ENCODE measurements at regions not wholly inside any gene's neighbourhood (a gene's known extent, or its start where the extent isn't known, plus 50 kb on each side); places are given as distances from the start of the nearest gene placed in this dataset.

DNA sequence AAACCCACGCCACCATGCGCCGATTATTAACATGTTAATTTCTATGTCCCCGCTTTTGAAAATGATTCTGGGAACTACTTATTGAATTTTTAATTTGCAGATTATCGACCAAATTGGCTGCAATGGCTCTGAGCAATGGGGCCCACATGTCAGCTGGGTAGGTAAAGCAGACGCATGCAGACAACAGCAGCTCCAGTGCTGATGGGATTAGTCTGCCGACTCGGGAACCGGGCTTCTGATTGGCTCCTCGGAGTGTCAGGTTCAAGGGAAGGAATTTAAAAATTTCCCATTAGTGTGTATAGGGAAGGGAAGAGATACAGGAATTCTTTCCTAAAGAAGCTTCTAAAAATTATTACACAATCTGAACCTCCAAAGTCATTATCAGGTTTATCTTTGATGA, 77.4 kb upstream of the PPARGC1A start:
- H3K9me3 Mint-ChIP-seq, result peaks cover 11% of the 10 kb centered on the region; the same call in 1 of the 2 replicates
- no peak overlapping the region for H3K27ac Mint-ChIP-seq
- no peaks in the 10 kb centered on the region for H3K27me3 Mint-ChIP-seq (ENCODE audit: low read depth)
- DNase-seq (ENCODE audit: low spot score) (no peak), ATAC-seq (peak; percentile 41)
- CTCF ChIA-PET, result interaction anchor here (0.6 to 3.6 kb wide), 13 partner anchors 13 to 452 kb away, joined by 3 to 37 read pairs (median 4); partner anchors contain the start of gene PPARGC1A
- POLR2A ChIA-PET, result no interaction called here
- no peak for TF ChIP-seq FOXJ3 (CRISPR knock-in tag; IDR thresholded peaks at IDR 0.05; ENCODE audit: borderline replicate concordance)
- TF ChIP-seq, protein P1, sequence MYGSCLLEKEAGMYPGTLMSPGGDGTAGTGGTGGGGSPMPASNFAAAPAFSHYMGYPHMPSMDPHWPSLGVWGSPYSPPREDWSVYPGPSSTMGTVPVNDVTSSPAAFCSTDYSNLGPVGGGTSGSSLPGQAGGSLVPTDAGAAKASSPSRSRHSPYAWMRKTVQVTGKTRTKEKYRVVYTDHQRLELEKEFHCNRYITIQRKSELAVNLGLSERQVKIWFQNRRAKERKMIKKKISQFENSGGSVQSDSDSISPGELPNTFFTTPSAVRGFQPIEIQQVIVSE (CRISPR knock-in tag; IDR thresholded peaks at IDR 0.05; ENCODE audit: borderline replicate concordance), result no peak
- no peak for TF ChIP-seq ZNF396 (CRISPR knock-in tag; IDR thresholded peaks at IDR 0.05; ENCODE audit: borderline replicate concordance)
- TF ChIP-seq, protein P2, sequence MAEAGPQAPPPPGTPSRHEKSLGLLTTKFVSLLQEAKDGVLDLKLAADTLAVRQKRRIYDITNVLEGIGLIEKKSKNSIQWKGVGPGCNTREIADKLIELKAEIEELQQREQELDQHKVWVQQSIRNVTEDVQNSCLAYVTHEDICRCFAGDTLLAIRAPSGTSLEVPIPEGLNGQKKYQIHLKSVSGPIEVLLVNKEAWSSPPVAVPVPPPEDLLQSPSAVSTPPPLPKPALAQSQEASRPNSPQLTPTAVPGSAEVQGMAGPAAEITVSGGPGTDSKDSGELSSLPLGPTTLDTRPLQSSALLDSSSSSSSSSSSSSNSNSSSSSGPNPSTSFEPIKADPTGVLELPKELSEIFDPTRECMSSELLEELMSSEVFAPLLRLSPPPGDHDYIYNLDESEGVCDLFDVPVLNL (CRISPR knock-in tag; IDR thresholded peaks at IDR 0.05; ENCODE audit: borderline replicate concordance, low read depth), result no peak
- TF ChIP-seq ESRRA (CRISPR knock-in tag; IDR thresholded peaks at IDR 0.05; ENCODE audit: borderline replicate concordance), result no peak
- TF ChIP-seq, protein P3, sequence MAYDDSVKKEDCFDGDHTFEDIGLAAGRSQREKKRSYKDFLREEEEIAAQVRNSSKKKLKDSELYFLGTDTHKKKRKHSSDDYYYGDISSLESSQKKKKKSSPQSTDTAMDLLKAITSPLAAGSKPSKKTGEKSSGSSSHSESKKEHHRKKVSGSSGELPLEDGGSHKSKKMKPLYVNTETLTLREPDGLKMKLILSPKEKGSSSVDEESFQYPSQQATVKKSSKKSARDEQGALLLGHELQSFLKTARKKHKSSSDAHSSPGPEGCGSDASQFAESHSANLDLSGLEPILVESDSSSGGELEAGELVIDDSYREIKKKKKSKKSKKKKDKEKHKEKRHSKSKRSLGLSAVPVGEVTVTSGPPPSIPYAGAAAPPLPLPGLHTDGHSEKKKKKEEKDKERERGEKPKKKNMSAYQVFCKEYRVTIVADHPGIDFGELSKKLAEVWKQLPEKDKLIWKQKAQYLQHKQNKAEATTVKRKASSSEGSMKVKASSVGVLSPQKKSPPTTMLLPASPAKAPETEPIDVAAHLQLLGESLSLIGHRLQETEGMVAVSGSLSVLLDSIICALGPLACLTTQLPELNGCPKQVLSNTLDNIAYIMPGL (CRISPR knock-in tag; IDR thresholded peaks at IDR 0.05), result no peak
- no peak for TF ChIP-seq MXD4 (CRISPR knock-in tag; IDR thresholded peaks at IDR 0.05; ENCODE audit: borderline replicate concordance)
- no peak for TF ChIP-seq TEAD4 (CRISPR knock-in tag; IDR thresholded peaks at IDR 0.05)
- TF ChIP-seq ZNF138 (CRISPR knock-in tag; conservative IDR thresholded peaks at IDR 0.05), result no peak
- no peak for TF ChIP-seq ZNF423 (CRISPR knock-in tag; IDR thresholded peaks at IDR 0.05)
- no peaks in the 10 kb centered on the region for H3K36me3 Mint-ChIP-seq
- H3K4me1 Mint-ChIP-seq, result peaks cover 27% of the 10 kb centered on the region
- H3K4me3 Mint-ChIP-seq, result no peak overlapping the region

DNA sequence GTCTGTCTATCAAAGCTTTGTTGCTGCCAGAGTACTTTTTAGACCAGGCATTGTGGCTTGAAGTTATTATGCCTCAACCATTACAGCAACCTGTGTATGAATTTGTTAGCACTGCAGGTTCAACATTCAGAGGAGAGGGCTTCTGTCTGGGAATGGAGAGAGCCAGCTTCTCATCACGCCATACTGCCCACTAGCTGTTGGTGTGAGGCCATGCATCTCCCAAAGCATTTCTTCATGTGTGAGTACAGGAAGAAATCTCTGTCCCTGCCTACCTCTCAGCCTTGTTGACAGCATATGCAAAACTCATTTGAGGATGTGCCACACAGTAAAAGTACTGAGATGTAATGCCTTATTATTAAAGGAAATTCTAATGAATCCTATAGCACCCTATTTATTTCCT, 76.9 kb upstream of the PPARGC1A start:
- ChIA-PET POLR2A (interaction anchor here (0.9 kb wide), 1 partner anchor 290 kb away, joined by 3 read pairs; no protein-coding TSS in a partner anchor), CTCF (interaction anchor here (0.6 to 3.6 kb wide), 20 partner anchors 13 to 453 kb away, joined by 3 to 37 read pairs (median 3); partner anchors contain the start of gene PPARGC1A)
- Mint-ChIP-seq H3K4me3 (no peak overlapping the region), H3K4me1 (peaks cover 27% of the 10 kb centered on the region), H3K36me3 (no peaks in the 10 kb centered on the region), H3K27me3 (ENCODE audit: low read depth) (no peaks in the 10 kb centered on the region), H3K27ac (no peak overlapping the region), H3K9me3 (peaks cover 11% of the 10 kb centered on the region; the same call in 1 of the 2 replicates)
- ATAC-seq (peak; percentile 89), DNase-seq (ENCODE audit: low spot score) (peak; percentile 32)
- TF ChIP-seq MYBL2 (CRISPR knock-in tag; IDR thresholded peaks at IDR 0.05), result no peak
- TF ChIP-seq, protein P4, sequence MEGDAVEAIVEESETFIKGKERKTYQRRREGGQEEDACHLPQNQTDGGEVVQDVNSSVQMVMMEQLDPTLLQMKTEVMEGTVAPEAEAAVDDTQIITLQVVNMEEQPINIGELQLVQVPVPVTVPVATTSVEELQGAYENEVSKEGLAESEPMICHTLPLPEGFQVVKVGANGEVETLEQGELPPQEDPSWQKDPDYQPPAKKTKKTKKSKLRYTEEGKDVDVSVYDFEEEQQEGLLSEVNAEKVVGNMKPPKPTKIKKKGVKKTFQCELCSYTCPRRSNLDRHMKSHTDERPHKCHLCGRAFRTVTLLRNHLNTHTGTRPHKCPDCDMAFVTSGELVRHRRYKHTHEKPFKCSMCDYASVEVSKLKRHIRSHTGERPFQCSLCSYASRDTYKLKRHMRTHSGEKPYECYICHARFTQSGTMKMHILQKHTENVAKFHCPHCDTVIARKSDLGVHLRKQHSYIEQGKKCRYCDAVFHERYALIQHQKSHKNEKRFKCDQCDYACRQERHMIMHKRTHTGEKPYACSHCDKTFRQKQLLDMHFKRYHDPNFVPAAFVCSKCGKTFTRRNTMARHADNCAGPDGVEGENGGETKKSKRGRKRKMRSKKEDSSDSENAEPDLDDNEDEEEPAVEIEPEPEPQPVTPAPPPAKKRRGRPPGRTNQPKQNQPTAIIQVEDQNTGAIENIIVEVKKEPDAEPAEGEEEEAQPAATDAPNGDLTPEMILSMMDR (IDR thresholded peaks at IDR 0.05), result peak; percentile 34; the same call in 1 of the 2 replicates

DNA sequence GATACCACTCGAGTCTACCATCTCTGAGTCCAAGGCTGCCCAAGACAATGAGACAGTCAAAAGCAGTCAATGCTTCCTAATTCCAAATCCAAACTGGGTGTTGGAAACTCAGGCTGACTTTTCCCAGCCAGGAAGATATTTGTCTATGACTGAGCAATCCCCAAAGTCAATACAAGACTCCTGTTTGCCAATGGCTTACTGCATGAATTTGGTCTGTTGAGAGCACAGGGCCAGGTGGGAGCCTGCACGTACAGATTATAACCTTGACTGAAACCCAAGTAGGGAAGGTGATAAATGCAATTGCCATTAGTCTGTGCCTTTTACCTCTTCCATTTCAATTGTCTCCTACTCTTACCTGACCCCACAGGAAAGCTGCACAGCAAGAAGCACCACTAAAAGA, 72.6 kb upstream of the PPARGC1A start:
- Mint-ChIP-seq H3K4me3 (no peak overlapping the region), H3K9me3 (peaks cover 11% of the 10 kb centered on the region; the same call in 1 of the 2 replicates), H3K36me3 (no peaks in the 10 kb centered on the region), H3K4me1 (peaks cover 6% of the 10 kb centered on the region), H3K27ac (no peak overlapping the region), H3K27me3 (ENCODE audit: low read depth) (no peaks in the 10 kb centered on the region)
- DNase-seq (ENCODE audit: low spot score) (no peak), ATAC-seq (no peak)
- POLR2A ChIA-PET, result no interaction called here
- CTCF ChIA-PET, result interaction anchor here (1.3 kb wide), 1 partner anchor 30 kb away, joined by 7 read pairs; no protein-coding TSS in a partner anchor
- TF ChIP-seq, protein P5, sequence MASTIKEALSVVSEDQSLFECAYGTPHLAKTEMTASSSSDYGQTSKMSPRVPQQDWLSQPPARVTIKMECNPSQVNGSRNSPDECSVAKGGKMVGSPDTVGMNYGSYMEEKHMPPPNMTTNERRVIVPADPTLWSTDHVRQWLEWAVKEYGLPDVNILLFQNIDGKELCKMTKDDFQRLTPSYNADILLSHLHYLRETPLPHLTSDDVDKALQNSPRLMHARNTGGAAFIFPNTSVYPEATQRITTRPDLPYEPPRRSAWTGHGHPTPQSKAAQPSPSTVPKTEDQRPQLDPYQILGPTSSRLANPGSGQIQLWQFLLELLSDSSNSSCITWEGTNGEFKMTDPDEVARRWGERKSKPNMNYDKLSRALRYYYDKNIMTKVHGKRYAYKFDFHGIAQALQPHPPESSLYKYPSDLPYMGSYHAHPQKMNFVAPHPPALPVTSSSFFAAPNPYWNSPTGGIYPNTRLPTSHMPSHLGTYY (CRISPR knock-in tag; IDR thresholded peaks at IDR 0.05), result no peak
- TF ChIP-seq NR2C2 (CRISPR knock-in tag; IDR thresholded peaks at IDR 0.05), result no peak
- no peak for TF ChIP-seq RORB (CRISPR knock-in tag; IDR thresholded peaks at IDR 0.05)
- TF ChIP-seq TCF7 (CRISPR knock-in tag; IDR thresholded peaks at IDR 0.05; ENCODE audit: low read depth), result no peak
- TF ChIP-seq, protein P6, sequence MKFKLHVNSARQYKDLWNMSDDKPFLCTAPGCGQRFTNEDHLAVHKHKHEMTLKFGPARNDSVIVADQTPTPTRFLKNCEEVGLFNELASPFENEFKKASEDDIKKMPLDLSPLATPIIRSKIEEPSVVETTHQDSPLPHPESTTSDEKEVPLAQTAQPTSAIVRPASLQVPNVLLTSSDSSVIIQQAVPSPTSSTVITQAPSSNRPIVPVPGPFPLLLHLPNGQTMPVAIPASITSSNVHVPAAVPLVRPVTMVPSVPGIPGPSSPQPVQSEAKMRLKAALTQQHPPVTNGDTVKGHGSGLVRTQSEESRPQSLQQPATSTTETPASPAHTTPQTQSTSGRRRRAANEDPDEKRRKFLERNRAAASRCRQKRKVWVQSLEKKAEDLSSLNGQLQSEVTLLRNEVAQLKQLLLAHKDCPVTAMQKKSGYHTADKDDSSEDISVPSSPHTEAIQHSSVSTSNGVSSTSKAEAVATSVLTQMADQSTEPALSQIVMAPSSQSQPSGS (CRISPR knock-in tag; IDR thresholded peaks at IDR 0.05; ENCODE audit: borderline replicate concordance, low read depth), result no peak
- TF ChIP-seq, protein P1 (CRISPR knock-in tag; IDR thresholded peaks at IDR 0.05; ENCODE audit: borderline replicate concordance), result no peak
- TF ChIP-seq, protein P7, sequence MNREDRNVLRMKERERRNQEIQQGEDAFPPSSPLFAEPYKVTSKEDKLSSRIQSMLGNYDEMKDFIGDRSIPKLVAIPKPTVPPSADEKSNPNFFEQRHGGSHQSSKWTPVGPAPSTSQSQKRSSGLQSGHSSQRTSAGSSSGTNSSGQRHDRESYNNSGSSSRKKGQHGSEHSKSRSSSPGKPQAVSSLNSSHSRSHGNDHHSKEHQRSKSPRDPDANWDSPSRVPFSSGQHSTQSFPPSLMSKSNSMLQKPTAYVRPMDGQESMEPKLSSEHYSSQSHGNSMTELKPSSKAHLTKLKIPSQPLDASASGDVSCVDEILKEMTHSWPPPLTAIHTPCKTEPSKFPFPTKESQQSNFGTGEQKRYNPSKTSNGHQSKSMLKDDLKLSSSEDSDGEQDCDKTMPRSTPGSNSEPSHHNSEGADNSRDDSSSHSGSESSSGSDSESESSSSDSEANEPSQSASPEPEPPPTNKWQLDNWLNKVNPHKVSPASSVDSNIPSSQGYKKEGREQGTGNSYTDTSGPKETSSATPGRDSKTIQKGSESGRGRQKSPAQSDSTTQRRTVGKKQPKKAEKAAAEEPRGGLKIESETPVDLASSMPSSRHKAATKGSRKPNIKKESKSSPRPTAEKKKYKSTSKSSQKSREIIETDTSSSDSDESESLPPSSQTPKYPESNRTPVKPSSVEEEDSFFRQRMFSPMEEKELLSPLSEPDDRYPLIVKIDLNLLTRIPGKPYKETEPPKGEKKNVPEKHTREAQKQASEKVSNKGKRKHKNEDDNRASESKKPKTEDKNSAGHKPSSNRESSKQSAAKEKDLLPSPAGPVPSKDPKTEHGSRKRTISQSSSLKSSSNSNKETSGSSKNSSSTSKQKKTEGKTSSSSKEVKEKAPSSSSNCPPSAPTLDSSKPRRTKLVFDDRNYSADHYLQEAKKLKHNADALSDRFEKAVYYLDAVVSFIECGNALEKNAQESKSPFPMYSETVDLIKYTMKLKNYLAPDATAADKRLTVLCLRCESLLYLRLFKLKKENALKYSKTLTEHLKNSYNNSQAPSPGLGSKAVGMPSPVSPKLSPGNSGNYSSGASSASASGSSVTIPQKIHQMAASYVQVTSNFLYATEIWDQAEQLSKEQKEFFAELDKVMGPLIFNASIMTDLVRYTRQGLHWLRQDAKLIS (CRISPR knock-in tag; IDR thresholded peaks at IDR 0.05; ENCODE audit: borderline replicate concordance), result no peak
